GM21423 (cell line): ENCODE measurements at regions not wholly inside any gene's neighbourhood (a gene's known extent, or its start where the extent isn't known, plus 50 kb on each side); places are given as distances from the start of the nearest gene placed in this dataset.

ENCODE experiments used
- ATAC-seq: cut with Tn5 transposase; IDR thresholded peaks from one replicate; pipeline ENCODE4 v1.9.1; 2021; ENCODE audit warnings: mild to moderate bottlenecking, moderate library complexity; ENCODE audit not compliant: unreplicated experiment

DNA sequence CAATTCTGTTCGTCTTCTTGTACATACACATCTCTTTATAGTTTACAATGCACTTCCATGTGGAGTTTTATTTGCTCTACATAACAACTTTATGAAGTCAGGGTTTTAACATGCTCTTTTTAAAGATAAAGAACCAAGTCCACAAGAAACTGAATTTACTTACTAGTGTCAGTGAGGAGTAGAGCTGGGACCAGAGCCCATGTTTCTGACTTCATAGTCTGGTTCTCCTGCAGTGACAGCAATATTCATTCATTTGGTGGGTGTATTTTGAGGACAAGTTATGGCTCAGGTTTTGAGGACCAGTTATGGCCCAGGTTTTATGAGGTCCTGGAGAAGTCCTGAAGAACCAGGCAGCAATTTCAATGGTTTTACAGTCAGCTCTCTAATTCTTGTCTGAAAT, 481.9 kb upstream of the TNC start:
- ATAC-seq, result no peak

DNA sequence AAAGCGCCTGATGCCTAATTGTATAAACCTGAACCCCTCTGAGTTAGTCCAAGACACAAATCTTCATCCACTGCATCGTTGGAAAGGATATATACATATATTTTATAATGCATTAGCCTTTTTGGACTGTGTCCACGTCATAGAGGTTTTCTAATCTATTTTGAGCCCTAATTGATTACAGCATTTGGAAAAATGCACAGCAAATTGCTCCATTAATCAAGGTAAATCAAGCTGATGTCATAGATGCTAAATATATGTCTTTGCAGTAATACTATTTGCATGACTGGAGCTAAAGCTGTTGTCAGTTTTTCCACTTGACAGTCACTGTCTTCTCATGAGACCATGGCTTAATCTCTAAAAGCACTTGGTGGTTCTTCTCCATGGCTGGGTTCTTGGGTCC, 483.5 kb upstream of the TNC start:
- ATAC-seq, result no peak

DNA sequence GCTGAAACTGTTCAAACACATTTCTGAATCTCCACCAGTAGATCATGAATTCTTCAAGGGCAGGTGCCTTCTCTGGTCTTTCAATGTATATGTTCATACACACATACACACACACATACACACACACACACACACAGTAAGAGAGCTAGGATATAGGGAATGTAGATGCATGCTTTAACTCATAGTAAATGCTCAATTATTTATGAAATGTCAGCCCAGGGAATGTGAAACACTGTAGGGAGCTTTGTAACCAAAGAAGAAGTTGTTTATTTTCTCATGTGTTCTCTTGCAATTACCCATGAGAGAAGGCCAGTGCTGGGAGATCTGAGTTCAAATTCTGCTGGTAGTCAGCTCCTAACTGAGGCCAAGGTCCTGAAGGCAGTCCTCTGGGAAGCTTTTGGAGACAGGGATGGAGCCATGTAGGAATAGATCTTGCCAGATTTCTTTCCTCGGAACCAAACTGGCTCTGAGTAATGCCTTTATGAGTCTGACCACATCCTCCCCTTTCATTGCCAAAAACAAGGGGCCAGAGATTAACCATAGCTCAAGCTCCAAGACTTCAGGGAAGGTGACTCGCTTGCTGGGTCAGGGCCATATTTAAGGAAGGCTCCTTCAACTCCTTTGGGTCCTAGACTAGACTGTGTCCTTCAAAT, 487.0 kb upstream of the TNC start:
- ATAC-seq, result no peak

DNA sequence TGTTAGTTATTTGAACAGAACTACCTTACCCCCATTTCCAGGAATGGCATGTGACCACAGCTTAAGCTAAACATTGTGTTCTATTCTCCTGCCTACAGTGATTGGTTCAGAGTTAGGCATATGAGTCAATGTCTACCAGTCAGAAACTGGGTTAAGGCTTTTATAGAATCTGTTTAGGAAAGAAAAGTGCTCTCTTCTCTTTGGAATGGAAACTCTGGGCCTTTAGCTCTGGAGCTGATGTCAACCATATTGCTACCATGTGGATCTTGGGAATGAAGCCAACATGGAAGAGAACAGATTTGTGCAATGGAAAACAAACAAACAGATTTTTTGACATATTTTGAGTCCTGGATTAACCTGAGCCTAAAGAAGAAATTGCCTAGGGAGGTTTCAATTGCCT, 488.9 kb upstream of the TNC start:
- ATAC-seq, result no peak

DNA sequence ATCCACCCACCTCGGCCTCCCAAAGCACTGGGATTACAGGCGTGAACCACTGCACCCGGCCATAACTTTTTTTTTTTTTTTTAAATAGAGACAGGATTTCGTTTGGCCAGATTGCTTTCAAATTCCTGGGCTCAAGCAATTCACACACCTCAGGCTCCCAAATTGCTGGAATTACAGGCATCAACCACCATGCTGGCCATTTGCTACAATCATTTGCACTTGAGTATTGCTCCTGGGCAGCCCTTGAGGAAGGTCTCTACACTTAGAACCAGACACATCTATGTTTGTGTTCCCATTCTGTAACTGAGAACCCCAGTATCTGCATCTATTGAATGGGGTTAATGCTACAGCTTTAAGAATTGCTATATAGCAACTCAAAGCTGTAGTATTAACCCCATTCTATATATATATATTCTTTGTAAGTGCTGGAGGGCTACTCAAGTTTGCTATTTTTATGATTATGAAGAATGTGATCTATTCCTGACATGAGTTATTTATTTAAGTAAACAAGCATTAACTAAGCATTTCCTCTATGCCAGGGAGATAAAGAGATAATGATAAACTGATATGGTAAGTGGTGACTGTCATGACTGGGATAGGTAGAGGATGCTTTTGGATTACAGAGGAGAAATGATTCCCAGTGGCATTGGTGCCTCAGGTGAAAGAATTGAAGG, 496.5 kb upstream of the TNC start:
- ATAC-seq, result no peak

DNA sequence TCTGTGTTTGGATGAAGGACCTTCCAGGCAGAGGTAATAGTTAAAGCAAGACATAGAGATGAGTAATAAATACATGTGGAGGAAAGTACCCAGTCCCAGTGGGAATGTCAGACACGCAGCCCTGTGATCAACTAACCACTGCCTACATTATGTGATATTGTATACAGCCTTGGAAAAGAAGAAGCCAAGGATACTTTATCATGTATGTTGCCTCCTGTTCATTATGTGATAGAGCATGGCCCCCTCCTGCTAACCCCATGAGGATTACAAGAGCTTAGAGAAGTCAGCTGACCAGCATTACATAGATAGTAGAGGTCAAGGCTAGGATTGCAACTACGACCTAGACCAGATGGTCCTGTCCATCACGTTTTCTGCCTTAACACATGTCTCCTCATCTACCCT, 497.0 kb upstream of the TNC start:
- no peak for ATAC-seq

DNA sequence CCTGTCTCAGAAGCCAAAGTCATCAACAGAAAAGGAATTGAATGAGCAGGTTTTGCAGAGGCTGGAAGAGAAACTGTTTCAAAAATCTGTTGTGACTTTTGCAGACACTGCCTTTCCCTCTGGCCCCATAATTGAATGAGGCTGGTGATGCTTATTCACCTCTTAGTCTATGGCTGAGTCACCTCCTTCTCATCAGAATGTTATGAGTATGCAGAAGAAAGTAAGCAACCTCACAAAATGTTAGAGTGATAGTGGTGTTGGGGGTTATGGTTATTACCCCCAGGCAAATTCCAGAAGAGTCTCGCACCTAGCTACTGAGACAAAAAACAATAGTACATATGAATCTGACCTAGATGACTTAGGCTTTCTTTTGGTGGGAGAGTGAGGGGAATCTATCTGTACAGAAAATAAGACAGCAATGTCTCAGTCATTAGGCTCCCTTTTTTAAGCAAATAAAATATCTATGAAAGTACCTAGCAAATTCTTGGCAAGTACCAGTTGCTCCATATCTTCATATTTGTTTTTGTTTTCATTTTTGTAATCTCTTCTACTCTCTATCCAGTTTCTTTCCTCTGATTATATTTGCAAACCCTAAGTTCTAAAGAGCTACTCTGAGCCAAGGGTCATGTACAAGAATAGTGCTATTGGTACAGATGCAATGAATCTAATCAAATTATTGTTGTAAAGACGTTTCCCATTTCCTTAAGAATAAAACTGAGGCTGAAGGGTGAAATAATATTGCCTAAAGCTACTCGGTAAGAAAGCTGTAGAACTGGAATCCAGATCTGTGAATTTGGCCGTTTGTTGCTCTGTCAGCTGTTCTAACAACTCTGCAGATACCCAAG, 498.1 kb upstream of the TNC start:
- ATAC-seq, result no peak

DNA sequence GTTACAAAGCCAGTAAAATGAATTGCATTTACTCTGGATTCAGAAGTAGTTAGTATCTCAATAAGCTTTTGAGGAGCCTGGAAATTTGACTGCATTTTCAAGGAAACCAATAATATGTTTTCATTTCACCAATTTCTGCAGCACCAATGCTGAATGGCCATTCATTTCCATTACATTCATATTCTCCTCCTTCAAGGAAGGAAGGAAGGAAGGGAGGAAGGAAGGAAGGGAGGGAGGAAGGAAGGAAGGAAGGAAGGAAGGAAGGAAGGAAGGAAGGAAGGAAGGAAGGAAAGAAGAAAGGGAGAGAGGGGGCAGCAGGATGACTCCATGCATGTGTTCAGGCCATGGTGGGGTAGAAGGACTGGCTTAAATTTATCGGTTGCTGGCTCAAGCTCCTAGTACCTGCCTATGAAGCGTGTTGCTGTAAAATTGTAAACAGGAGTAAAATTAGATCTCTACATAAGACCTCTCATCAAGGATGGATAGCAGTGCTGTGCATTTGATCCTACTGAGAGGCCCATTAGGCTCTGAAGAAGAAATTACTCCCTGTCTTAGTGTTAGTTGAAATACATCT, 498.8 kb upstream of the TNC start:
- ATAC-seq, result no peak

DNA sequence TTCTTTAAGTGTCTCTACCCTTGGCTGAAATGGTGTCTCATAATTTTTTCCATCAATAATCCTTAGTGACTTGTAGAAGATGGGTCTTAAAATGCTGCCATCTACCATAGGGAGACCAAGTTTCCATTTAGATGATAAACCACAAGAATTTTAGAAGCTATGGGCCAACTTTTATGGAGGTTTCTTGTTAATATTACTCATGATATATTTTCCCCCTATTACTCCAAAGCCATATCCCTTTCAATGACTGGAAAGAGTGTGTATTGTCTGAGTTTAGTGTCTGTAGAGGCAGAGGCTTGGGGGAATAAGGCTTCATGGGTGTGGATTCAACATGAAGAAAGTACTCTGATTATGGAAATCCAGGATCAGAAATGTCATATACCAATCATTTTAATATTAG, 507.3 kb upstream of the TNC start:
- no peak for ATAC-seq

DNA sequence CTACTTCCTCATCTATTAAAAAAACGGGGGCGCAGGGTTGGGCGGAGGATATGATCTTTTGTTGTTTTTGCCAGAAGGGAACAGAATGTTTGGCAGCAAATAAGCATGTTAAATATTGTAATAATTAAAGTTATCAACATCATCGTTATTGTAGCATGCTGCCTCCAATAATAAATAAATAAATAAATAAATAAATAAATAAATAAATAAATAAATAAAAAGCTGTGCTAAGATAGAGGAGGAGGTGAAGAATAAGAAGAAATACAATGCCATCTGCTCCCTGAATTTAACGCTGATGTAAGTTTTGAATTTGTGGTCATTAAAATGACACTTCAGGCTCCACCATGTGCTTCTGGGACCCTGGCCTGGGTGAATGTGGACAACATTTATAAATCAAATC, 508.0 kb upstream of the TNC start:
- no peak for ATAC-seq

DNA sequence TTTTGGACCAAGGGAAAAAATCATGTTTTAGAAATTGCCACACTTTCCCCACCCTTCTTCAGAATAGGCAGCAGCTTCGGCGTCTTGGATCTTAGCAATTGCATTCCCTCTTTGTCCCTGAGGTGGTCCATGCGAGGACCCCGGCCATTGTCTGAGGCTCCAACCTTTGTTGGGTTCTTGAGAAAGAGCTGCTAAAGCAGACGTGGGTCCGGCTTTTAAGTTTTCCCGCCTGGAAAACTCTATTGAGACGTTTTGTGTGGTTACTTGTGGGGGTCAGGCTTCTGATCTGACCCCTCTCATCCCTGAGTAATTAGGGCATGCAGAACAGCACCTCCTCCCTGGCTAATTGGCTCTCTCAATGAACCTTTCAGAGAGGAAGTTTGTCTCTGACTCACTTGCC, 509.6 kb upstream of the TNC start:
- ATAC-seq, result no peak

DNA sequence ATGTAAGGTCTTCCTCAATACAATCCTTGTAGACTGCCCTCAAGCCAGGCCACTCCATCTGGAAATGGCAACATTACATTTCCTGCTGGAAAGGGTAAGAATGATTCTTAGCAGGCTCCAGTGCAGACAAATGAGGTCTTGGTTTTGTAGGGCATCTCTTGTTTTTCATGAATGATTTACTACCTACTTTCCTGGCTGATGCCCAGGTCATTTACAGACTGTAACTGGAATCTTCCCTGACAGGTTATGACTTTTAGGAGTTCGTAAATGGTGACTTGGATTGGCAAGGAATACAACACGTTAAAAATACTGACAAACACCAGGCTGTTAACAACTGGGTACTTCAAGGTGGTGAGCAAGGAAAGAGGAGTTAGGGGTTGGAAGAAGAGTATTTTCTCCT, 510.5 kb upstream of the TNC start:
- no peak for ATAC-seq

DNA sequence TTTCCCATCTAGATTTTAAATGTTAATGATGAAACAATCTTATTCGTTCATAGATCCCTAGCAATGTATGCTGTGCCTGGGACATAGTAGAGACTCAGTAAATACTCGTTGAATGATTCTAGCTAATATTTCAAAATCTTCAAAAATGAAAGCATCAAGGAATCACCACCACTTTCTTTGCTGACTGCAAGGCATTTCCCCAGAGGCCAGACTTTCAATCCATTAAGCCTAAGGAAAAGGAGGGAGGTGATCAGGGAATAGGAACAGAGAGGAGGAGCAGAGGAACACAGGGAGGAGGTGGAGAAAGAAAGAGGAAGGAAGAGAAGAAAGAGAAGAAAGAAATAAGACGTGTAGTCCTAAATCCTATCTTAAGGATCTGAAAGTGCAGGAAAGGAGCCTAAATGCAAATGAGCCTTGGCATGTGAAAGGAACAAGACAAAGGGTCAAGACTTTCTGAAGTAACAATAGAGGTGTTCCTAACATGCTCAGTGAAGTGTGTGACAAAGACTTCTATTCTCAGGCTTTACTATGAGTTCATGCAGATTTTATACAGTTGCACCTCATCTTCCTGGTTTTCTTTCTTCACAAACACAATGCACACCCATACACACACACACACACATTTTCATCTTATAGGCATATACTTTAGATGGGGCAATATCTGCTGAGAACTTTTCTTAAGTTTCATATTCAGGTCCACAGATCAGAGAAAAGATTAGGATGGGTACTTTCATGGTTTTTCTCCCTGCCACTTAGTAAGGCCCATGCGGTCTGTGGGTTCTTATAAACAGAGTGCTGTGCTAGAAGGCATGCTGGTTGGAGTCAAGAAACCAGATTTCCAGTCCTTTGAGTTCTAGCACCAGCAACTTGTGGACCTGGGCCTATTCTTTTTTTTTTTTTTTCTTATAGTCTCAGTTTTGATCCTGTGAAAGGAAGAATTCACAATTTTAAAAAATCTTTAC, 512.2 kb upstream of the TNC start:
- no peak for ATAC-seq

DNA sequence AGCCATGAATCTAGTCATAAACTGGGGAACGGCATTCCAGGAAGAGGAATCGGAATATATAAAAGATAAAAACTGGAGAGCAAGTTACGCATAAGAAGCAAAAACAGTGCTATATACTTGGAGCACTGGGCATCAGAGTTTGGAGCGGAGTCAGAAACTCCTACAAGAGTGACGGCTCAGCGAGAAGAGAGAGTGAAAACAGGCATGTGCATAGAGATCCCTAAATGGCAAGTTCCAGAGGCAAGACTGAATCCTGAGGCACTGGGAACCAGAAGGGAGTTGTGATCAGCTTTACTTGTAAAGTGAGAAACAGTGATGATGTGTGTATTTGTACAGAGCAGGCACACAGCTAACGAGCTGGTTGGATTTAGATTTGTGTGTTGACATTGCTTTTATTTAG, 514.4 kb upstream of the TNC start:
- no peak for ATAC-seq

DNA sequence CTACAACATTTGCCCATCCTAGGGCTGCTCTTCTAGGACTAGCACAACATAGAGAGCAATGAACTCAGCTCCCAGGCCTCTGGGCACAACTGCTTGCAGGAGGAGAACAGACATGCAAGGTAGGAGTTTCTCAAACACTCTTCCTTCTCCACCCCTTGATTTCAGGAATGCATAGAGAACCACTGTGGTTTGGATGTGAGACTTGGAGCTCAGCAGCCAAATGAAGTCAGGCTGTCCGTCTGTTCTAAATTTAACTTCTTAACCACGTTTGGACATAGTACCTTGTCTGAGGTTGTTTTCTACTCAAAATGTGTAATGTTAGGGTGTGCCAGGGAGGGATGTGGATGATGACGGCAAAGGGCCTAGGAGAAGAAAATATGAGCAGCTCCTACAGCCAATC, 515.1 kb upstream of the TNC start:
- ATAC-seq, result no peak

DNA sequence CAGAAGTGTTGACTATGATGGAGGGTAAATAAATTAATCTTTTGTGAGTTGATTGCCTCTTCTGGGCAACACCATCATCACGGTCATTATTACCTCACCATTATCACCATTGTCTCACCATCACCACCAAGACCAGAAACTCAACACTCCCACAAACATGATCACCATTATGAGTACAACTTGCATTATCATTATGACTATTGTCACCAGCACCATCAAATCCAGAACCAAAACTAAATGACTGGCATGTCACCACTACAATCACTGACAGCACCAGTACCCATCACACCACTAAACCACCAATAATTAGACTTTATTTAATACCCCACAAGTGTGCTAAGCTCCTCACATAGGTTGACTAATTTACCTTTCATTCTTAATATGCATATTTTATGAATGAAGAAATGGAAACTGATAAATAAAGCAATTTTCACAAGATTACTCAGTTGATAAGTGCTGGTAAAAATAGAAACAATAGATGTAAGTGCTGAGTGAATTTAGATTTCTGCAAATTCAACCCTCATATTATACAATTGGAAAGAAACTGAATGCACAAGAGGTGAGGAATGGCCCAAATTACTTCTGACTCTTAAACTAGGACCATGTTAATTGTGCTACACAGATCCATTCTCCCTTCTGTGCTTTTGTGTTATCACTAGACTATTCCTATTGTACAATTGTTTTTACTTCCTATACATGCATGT, 517.8 kb upstream of the PAPPA start:
- ATAC-seq, result no peak

DNA sequence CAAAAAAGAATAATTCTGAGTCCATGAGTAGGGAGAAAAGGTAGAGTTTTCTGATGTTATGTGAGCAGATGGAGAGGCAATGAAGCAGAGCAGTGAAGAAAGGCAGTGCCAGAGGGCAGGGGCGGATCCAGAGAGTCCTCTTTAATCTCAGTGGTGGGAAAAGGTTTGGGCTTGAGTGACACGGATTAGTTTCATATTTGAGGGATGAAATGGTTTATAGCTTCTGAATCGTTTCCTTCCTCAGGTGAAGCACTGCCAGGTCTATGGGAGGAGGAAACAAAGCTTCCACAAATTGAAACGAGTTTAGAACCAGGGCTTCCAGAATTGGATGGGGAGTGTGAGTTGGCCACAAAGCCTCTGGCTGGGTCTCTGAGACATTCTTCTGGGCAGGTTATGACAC, 517.0 kb upstream of the PAPPA start:
- ATAC-seq, result no peak

DNA sequence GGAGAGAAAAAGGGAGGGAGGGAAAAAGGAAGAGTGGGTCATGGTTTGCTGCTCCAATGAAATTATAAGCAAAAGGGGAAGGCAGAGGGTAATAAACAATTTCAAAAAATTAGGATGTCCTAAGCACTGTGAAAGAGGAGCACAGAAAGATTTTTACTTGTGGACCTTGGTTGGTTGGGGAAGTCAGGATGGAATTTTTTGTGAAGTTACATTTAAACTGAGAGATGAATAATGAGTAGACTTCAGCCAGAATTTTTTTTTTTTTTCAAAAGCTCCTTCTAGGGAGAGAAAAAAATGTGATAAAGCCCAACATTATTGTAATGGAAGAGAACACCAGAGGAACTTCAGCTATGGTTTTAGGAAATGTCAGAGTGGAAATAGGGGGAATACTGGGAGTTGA, 515.9 kb upstream of the PAPPA start:
- ATAC-seq, result no peak

DNA sequence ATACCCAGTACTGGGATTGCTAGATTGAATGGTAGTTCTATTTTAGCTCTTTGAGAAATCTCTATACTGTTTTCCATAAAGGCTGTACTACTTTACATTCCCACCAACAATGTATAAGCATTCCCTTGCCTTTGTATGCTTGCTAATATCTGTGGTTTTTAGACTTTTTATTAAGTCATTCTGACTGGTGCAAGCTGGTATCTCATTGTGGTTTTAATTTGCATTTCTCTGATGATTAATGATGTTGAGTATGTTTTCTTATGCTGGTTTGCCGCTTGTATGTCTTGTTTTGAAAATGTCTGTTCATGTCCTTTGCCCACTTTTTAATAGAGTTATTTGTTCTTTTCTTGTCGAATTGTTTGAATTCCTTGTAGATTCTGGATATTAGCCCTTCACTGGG, 512.7 kb upstream of the PAPPA start:
- ATAC-seq, result no peak

DNA sequence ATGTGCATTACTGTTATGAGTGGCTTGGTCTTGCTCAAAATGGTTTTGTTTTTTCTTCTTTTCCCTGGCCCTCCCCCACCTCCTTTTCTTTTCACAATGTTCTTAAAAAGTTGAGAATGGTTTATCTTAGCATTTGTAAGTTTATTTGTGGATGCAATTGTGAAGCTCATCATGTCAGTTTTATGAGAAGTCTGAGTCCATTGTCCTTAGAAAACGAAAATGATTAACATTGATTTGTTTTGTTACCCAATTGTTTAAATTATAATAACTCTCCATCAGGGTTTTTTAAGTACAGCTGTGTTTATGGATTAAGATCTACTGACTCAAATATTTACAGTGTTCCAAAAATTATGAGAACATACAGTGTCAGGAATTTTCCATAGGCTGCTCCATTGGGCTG, 511.3 kb upstream of the PAPPA start:
- no peak for ATAC-seq
